ENCODE measurements at regions not wholly inside any gene's neighbourhood (a gene's known extent, or its start where the extent isn't known, plus 50 kb on each side); places are given as distances from the start of the nearest gene placed in this dataset.

GRCh38 chr3:196135693-196136639, 54.1 kb upstream of the TFRC start:
- no peak overlapping the region for H3K4me2 ChIP-seq (ENCODE audit: insufficient read depth, insufficient read length, low read length)
- no CpG with 5 or more reads among the region's 12 CpGs for WGBS (ENCODE audit: extremely low coverage, insufficient read length, low lambda C conversion rate)

More at GRCh38 chr3:196135693-196136639, 54.1 kb upstream of the TFRC start:
- H3K9me3 Mint-ChIP-seq = no peaks in the 10 kb centered on the region
- Histone ChIP-seq H2BK5ac (ENCODE audit: insufficient read length, low read length) (no peak overlapping the region), H3T11ph (ENCODE audit: low read length) (no peak overlapping the region), H3K4me1 (ENCODE audit: insufficient read depth, low read length) (no peaks in the 10 kb centered on the region; the same call in 1 of the 2 replicates), H4K8ac (replicated peaks; ENCODE audit: insufficient read length, low read depth, low read length) (no peak overlapping the region), H4K5ac (ENCODE audit: insufficient read length, low read depth, low read length) (no peak overlapping the region), H3K79me2 (ENCODE audit: insufficient read depth, low read length) (no peaks in the 10 kb centered on the region), H3K9ac (ENCODE audit: extremely low read depth, insufficient read length, low read length) (no peak overlapping the region), H2BK20ac (ENCODE audit: low read depth, low read length, poor library complexity, severe bottlenecking) (no peak overlapping the region), H4K91ac (ENCODE audit: insufficient read length, low read depth, low read length) (no peak overlapping the region), H3K23ac (ENCODE audit: insufficient read length, low read depth, low read length) (no peak overlapping the region), H3K27ac (ENCODE audit: insufficient read length, low read depth, low read length) (no peak overlapping the region), H3K79me1 (ENCODE audit: insufficient read depth, low read depth, low read length, poor library complexity, severe bottlenecking) (no peaks in the 10 kb centered on the region), H2AFZ (ENCODE audit: low read length) (no peak overlapping the region), H3K18ac (ENCODE audit: insufficient read length, low read depth, low read length) (no peak overlapping the region), H2BK120ac (ENCODE audit: low read depth, low read length, poor library complexity, severe bottlenecking) (no peak overlapping the region), H4K20me1 (ENCODE audit: control insufficient read depth, insufficient read depth, insufficient read length) (no peaks in the 10 kb centered on the region), H3K4ac (ENCODE audit: low read depth, low read length) (no peak overlapping the region), H3K9me3 (ENCODE audit: control insufficient read depth, low read depth, low read length) (no peaks in the 10 kb centered on the region), H3K56ac (ENCODE audit: insufficient read length, low read depth, low read length) (no peak overlapping the region), H3K14ac (ENCODE audit: insufficient read depth, low read length) (no peak overlapping the region; the same call in 1 of the 2 replicates), H2BK15ac (ENCODE audit: low read depth, low read length) (no peak overlapping the region), H2BK12ac (ENCODE audit: insufficient read length, low read depth, low read length) (no peak overlapping the region), H2AK5ac (ENCODE audit: insufficient read length, low read length) (no peak overlapping the region), H3K27me3 (ENCODE audit: insufficient read depth, low read length) (no peaks in the 10 kb centered on the region), H3K23me2 (ENCODE audit: insufficient read length, low read depth, low read length, poor library complexity, severe bottlenecking) (no peaks in the 10 kb centered on the region)
- DNase-seq = no peak
- no peak for TF ChIP-seq CTCF (conservative IDR thresholded peaks at IDR 0.05)
- H3K27ac Mint-ChIP-seq = peak overlapping the region in 1 of 3 experiments; percentile 78; a peak in 1 of 7 replicates
- peaks cover 13 to 16% of the 10 kb centered on the region in 2 experiments for H3K4me1 Mint-ChIP-seq
- no peaks in the 10 kb centered on the region; the same call in 1 of the 2 replicates for H3K27me3 Mint-ChIP-seq (ENCODE audit: low read depth)
- peaks cover 0 to 1% (median 0%) of the 10 kb centered on the region in 3 experiments; a peak in 1 of 7 replicates for H3K36me3 Mint-ChIP-seq (ENCODE audit: insufficient read depth in 1 of 3, low read depth in 3 of 3)
- no peak overlapping the region for H3K4me3 Mint-ChIP-seq

All from H9 (cell line).